T-cell (primary cell): ENCODE measurements at regions not wholly inside any gene's neighbourhood (a gene's known extent, or its start where the extent isn't known, plus 50 kb on each side); places are given as distances from the start of the nearest gene placed in this dataset.

Experiments
- ATAC-seq, 4 experiments: fragments of 200-7000 bp in 3 of 4; fragments of 150-1000 bp in 1 of 4; cut with Tn5 transposase; replicated peaks in 1 of 4; 1 replicate in 3 of 4; 2 replicates in 1 of 4; pipeline ENCODE4 v1.10.0; 2021; ENCODE audit warnings: moderate library complexity in 3 of 4, mild to moderate bottlenecking in 2 of 4, moderate number of reproducible peaks in 1 of 4
- CTCF ChIA-PET, 2 donors: fragments of 300-600 bp; sonication (Branson Sonifier 250); formaldehyde crosslinking; loops; one replicate each; lab custom pipeline; 2022; ENCODE audit warnings: antibody characterized with exemption in 2 of 2; lab: Charles Lee
- POLR2A ChIA-PET, 2 donors: fragments of 300-600 bp; sonication (Branson Sonifier 250); formaldehyde crosslinking; loops; one replicate each; lab custom pipeline; 2022; ENCODE audit warnings: antibody characterized with exemption in 2 of 2; lab: Charles Lee
- DNase-seq, 35 experiments: peaks; one replicate each; pipeline versions ENCODE4 v3.0.0 to v3.0.0-alpha.2; 2013 to 2023
- H3K27ac ChIP-seq: one replicate; pipeline ENCODE4 v1.5.1; 2013; ENCODE audit warnings: low read length
- H3K27me3 ChIP-seq, 2 experiments: replicated peaks in 1 of 2; 1 replicate in 1 of 2; 2 replicates in 1 of 2; pipeline versions ENCODE4 v1.6.1 to v1.7.0; 2013; ENCODE audit warnings: low read length in 1 of 2, mixed read lengths in 1 of 2; ENCODE audit not compliant: control insufficient read depth in 2 of 2, insufficient read depth in 2 of 2; ENCODE audit errors: extremely low read depth in 1 of 2
- H3K36me3 ChIP-seq, 2 donors: 1 replicate in 1 of 2; 2 replicates in 1 of 2; pipeline versions ENCODE4 v1.6.1 to v1.7.0; 2013; ENCODE audit warnings: low read length in 1 of 2; ENCODE audit not compliant: control insufficient read depth in 2 of 2, insufficient read depth in 1 of 2; ENCODE audit errors: extremely low read depth in 1 of 2
- H3K4me1 ChIP-seq, 2 experiments: 1 replicate in 1 of 2; 2 replicates in 1 of 2; pipeline versions ENCODE4 v1.6.1 to v1.7.0; 2013; ENCODE audit warnings: low read length in 2 of 2, mixed read lengths in 1 of 2; ENCODE audit not compliant: insufficient read depth in 2 of 2, control insufficient read depth in 1 of 2; ENCODE audit errors: extremely low read depth in 1 of 2
- H3K4me3 ChIP-seq, 2 donors: 1 replicate in 1 of 2; 2 replicates in 1 of 2; pipeline versions ENCODE4 v1.5.1 to v1.7.0; 2013; ENCODE audit warnings: mild to moderate bottlenecking in 2 of 2, low read length in 1 of 2, moderate library complexity in 1 of 2; ENCODE audit not compliant: control insufficient read depth in 1 of 2; ENCODE audit errors: extremely low read depth in 1 of 2
- H3K9me3 ChIP-seq: 2 replicates; pipeline ENCODE4 v1.7.0; 2013
- H3K27ac Mint-ChIP-seq, 2 donors: one replicate each; pipeline ENCODE4 v1.8.0; 2020 to 2021; ENCODE audit warnings: mild to moderate bottlenecking in 2 of 2, mixed read lengths in 2 of 2
- H3K27me3 Mint-ChIP-seq, 2 donors: one replicate each; pipeline ENCODE4 v1.8.0; 2021 to 2022; ENCODE audit warnings: mixed read lengths in 2 of 2
- H3K36me3 Mint-ChIP-seq: one replicate; pipeline ENCODE4 v1.8.0; 2021; ENCODE audit warnings: mixed read lengths
- H3K4me1 Mint-ChIP-seq, 3 donors: one replicate each; pipeline ENCODE4 v1.8.0; 2020 to 2022; ENCODE audit warnings: mixed read lengths in 3 of 3, mild to moderate bottlenecking in 1 of 3
- H3K4me3 Mint-ChIP-seq, 3 donors: one replicate each; pipeline ENCODE4 v1.8.0; 2020 to 2022; ENCODE audit warnings: mild to moderate bottlenecking in 3 of 3, mixed read lengths in 3 of 3, moderate library complexity in 3 of 3
- H3K9me3 Mint-ChIP-seq, 3 donors: one replicate each; pipeline ENCODE4 v1.8.0; 2020 to 2022; ENCODE audit warnings: mixed read lengths in 3 of 3
- WGBS: methylation state at CpG from one replicate; pipeline ENCODE4 v1.1.5; 2013; ENCODE audit warnings: missing lambda C conversion rate; ENCODE audit not compliant: insufficient coverage; 5-methylcytosine and 5-hydroxymethylcytosine counted together

- Histone ChIP-seq H3K36me3 (no peaks in the 10 kb centered on the region), H3K27ac (no peak overlapping the region), H3K9me3 (no peaks in the 10 kb centered on the region), H3K4me3 (no peak overlapping the region), H3K4me1 (no peaks in the 10 kb centered on the region), H3K27me3 (peaks cover 0 to 3% of the 10 kb centered on the region in 2 experiments)
- Mint-ChIP-seq H3K4me3 (no peak overlapping the region), H3K4me1 (no peaks in the 10 kb centered on the region), H3K36me3 (no peaks in the 10 kb centered on the region), H3K27me3 (peaks cover 3 to 6% of the 10 kb centered on the region in 2 donors), H3K27ac (no peak overlapping the region), H3K9me3 (no peaks in the 10 kb centered on the region)
- no CpG with 5 or more reads among the region's 3 CpGs for WGBS
- CTCF ChIA-PET = no interaction called here
- ATAC-seq (no peak), DNase-seq (no peak)
- POLR2A ChIA-PET = no interaction called here
These were observed 104.0 kb upstream of the ATP10A start for GRCh38 chr15:25967116-25967515.

- Histone ChIP-seq H3K9me3 (no peaks in the 10 kb centered on the region), H3K27me3 (peaks cover 0 to 3% of the 10 kb centered on the region in 2 experiments), H3K4me1 (no peaks in the 10 kb centered on the region), H3K27ac (no peak overlapping the region), H3K4me3 (no peak overlapping the region), H3K36me3 (no peaks in the 10 kb centered on the region)
- no peak overlapping the region for H3K4me3 Mint-ChIP-seq
- peaks cover 1 to 9% of the 10 kb centered on the region in 2 donors for H3K27me3 Mint-ChIP-seq
- DNase-seq = no peak
- no peaks in the 10 kb centered on the region for H3K9me3 Mint-ChIP-seq
- POLR2A ChIA-PET = no interaction called here
- no peaks in the 10 kb centered on the region for H3K4me1 Mint-ChIP-seq
- H3K36me3 Mint-ChIP-seq = no peaks in the 10 kb centered on the region
- CTCF ChIA-PET = no interaction called here
- no peak for ATAC-seq
- no peak overlapping the region for H3K27ac Mint-ChIP-seq
- 78% methylated on average over 4 of the region's 5 CpGs for WGBS
These were observed 102.2 kb upstream of the ATP10A start for GRCh38 chr15:25965326-25965725.

GRCh38 chr15:25960273-25960672 is 97.1 kb upstream of the ATP10A start:
- H3K36me3 Mint-ChIP-seq = no peaks in the 10 kb centered on the region
- POLR2A ChIA-PET = no interaction called here
- peaks cover 6 to 20% of the 10 kb centered on the region in 2 donors for H3K27me3 Mint-ChIP-seq
- Histone ChIP-seq H3K27me3 (peaks cover 0 to 3% of the 10 kb centered on the region in 2 experiments), H3K9me3 (no peaks in the 10 kb centered on the region), H3K27ac (no peak overlapping the region), H3K4me1 (no peaks in the 10 kb centered on the region), H3K4me3 (no peak overlapping the region), H3K36me3 (no peaks in the 10 kb centered on the region)
- no peaks in the 10 kb centered on the region for H3K4me1 Mint-ChIP-seq
- CTCF ChIA-PET = no interaction called here
- no peaks in the 10 kb centered on the region for H3K9me3 Mint-ChIP-seq
- ATAC-seq (no peak), DNase-seq (no peak)
- WGBS = 100% methylated on average over 1 of the region's 5 CpGs
- H3K4me3 Mint-ChIP-seq = no peak overlapping the region
- no peak overlapping the region for H3K27ac Mint-ChIP-seq

- Histone ChIP-seq H3K4me3 (no peak overlapping the region), H3K27ac (no peak overlapping the region), H3K9me3 (no peaks in the 10 kb centered on the region), H3K36me3 (no peaks in the 10 kb centered on the region), H3K4me1 (no peaks in the 10 kb centered on the region), H3K27me3 (peaks cover 0 to 3% of the 10 kb centered on the region in 2 experiments)
- no peak for ATAC-seq
- CTCF ChIA-PET = interaction anchor here in 1 of 2 donors (0.9 kb wide), 1 partner anchor 25 kb away, joined by 4 read pairs; no protein-coding TSS in a partner anchor
- Mint-ChIP-seq H3K9me3 (peaks cover 0 to 4% (median 0%) of the 10 kb centered on the region in 3 donors), H3K27me3 (peaks cover 6 to 20% of the 10 kb centered on the region in 2 donors), H3K4me1 (no peaks in the 10 kb centered on the region), H3K4me3 (no peak overlapping the region), H3K36me3 (no peaks in the 10 kb centered on the region), H3K27ac (no peak overlapping the region)
- POLR2A ChIA-PET = no interaction called here
- no peak for DNase-seq
- no CpG with 5 or more reads among the region's 1 CpG for WGBS
These were observed 96.0 kb upstream of the ATP10A start for GRCh38 chr15:25959100-25959499.

- Mint-ChIP-seq H3K9me3 (peaks cover 5 to 19% (median 7%) of the 10 kb centered on the region in 3 donors), H3K4me1 (no peaks in the 10 kb centered on the region), H3K36me3 (peaks cover 4% of the 10 kb centered on the region), H3K4me3 (no peak overlapping the region), H3K27me3 (peaks cover 5 to 16% of the 10 kb centered on the region in 2 donors), H3K27ac (no peak overlapping the region)
- ChIA-PET POLR2A (no interaction called here), CTCF (no interaction called here)
- Histone ChIP-seq H3K4me3 (no peak overlapping the region), H3K4me1 (no peaks in the 10 kb centered on the region), H3K9me3 (no peaks in the 10 kb centered on the region), H3K27me3 (no peaks in the 10 kb centered on the region), H3K27ac (no peak overlapping the region), H3K36me3 (no peaks in the 10 kb centered on the region)
- no peak for DNase-seq
- WGBS = no CpG with 5 or more reads among the region's 2 CpGs
- no peak for ATAC-seq
These were observed 92.5 kb upstream of the ATP10A start for GRCh38 chr15:25955628-25956027.

- H3K4me1 Mint-ChIP-seq = no peaks in the 10 kb centered on the region
- no peak overlapping the region for H3K27ac Mint-ChIP-seq
- Histone ChIP-seq H3K4me3 (no peak overlapping the region), H3K9me3 (no peaks in the 10 kb centered on the region), H3K27ac (no peak overlapping the region), H3K27me3 (no peaks in the 10 kb centered on the region), H3K36me3 (no peaks in the 10 kb centered on the region), H3K4me1 (no peaks in the 10 kb centered on the region)
- H3K36me3 Mint-ChIP-seq = peaks cover 4% of the 10 kb centered on the region
- peaks cover 1 to 6% of the 10 kb centered on the region in 2 donors for H3K27me3 Mint-ChIP-seq
- ChIA-PET POLR2A (no interaction called here), CTCF (no interaction called here)
- WGBS = 64% methylated on average over 3 of the region's 4 CpGs
- no peak for ATAC-seq
- no peak overlapping the region for H3K4me3 Mint-ChIP-seq
- peaks cover 5 to 20% (median 7%) of the 10 kb centered on the region in 3 donors for H3K9me3 Mint-ChIP-seq
- DNase-seq = no peak
These were observed 91.3 kb upstream of the ATP10A start for GRCh38 chr15:25954398-25954797.

- no peak overlapping the region for H3K4me3 Mint-ChIP-seq
- CTCF ChIA-PET = no interaction called here
- Histone ChIP-seq H3K36me3 (no peaks in the 10 kb centered on the region), H3K27ac (no peak overlapping the region), H3K4me1 (no peaks in the 10 kb centered on the region), H3K4me3 (no peak overlapping the region), H3K27me3 (peaks cover 0 to 9% of the 10 kb centered on the region in 2 experiments), H3K9me3 (no peaks in the 10 kb centered on the region)
- H3K9me3 Mint-ChIP-seq = peaks cover 5 to 23% (median 7%) of the 10 kb centered on the region in 3 donors
- 86% methylated on average over 2 of the region's 2 CpGs for WGBS
- DNase-seq (no peak), ATAC-seq (no peak)
- H3K27me3 Mint-ChIP-seq = no peaks in the 10 kb centered on the region
- H3K27ac Mint-ChIP-seq = no peak overlapping the region
- peaks cover 0 to 2% (median 0%) of the 10 kb centered on the region in 3 donors for H3K4me1 Mint-ChIP-seq
- peaks cover 4% of the 10 kb centered on the region for H3K36me3 Mint-ChIP-seq
- POLR2A ChIA-PET = no interaction called here
These were observed 86.9 kb upstream of the ATP10A start for GRCh38 chr15:25950014-25950413.
